ENCODE measurements at regions not wholly inside any gene's neighbourhood (a gene's known extent, or its start where the extent isn't known, plus 50 kb on each side); places are given as distances from the start of the nearest gene placed in this dataset.

- DNase-seq (ENCODE audit: low read depth, low spot score) = no peak
- POLR2A ChIA-PET = no interaction called here
- CTCF ChIA-PET = no interaction called here
- TF ChIP-seq, protein P1, sequence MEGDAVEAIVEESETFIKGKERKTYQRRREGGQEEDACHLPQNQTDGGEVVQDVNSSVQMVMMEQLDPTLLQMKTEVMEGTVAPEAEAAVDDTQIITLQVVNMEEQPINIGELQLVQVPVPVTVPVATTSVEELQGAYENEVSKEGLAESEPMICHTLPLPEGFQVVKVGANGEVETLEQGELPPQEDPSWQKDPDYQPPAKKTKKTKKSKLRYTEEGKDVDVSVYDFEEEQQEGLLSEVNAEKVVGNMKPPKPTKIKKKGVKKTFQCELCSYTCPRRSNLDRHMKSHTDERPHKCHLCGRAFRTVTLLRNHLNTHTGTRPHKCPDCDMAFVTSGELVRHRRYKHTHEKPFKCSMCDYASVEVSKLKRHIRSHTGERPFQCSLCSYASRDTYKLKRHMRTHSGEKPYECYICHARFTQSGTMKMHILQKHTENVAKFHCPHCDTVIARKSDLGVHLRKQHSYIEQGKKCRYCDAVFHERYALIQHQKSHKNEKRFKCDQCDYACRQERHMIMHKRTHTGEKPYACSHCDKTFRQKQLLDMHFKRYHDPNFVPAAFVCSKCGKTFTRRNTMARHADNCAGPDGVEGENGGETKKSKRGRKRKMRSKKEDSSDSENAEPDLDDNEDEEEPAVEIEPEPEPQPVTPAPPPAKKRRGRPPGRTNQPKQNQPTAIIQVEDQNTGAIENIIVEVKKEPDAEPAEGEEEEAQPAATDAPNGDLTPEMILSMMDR (IDR thresholded peaks at IDR 0.05; ENCODE audit: insufficient read depth, low read length, missing control alignments) = no peak
- H3K4me3 ChIP-seq (ENCODE audit: low read depth, low read length) = no peak overlapping the region
Observed at GRCh38 chr5:6193310-6193709, 185.0 kb downstream of the MED10 start.

GRCh38 chr5:6190838-6191237, 187.5 kb downstream of the MED10 start:
- POLR2A ChIA-PET = no interaction called here
- CTCF ChIA-PET = no interaction called here
- DNase-seq (ENCODE audit: low read depth, low spot score) = no peak
- H3K4me3 ChIP-seq (ENCODE audit: low read depth, low read length) = no peak overlapping the region
- TF ChIP-seq, protein P1 (IDR thresholded peaks at IDR 0.05; ENCODE audit: insufficient read depth, low read length, missing control alignments) = no peak

- H3K4me3 ChIP-seq (ENCODE audit: low read depth, low read length) = no peak overlapping the region
- DNase-seq (ENCODE audit: low read depth, low spot score) = no peak
- CTCF ChIA-PET = no interaction called here
- TF ChIP-seq, protein P1 (IDR thresholded peaks at IDR 0.05; ENCODE audit: insufficient read depth, low read length, missing control alignments) = no peak
- POLR2A ChIA-PET = no interaction called here
Observed at GRCh38 chr5:6188976-6189375, 189.4 kb downstream of the MED10 start.

DNA sequence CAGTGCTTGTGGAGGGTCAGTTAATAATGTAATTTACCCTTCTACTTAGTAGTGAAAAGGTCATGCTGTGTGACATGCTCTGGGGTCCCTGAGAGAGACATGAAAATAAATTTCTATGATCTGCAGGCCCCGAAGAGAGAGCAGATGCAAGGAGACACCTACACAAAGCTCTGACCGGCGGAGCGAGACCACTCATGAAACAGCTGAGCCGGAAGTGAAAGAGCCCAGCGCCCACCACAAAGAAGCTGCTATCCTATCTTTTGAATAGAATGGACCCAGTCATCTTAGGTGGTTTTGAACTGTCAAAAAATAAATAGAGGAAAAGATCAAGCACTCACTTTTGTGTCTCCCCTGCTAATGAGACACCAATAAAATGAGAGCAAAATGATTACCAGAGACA, 190.0 kb downstream of the MED10 start:
- POLR2A ChIA-PET = no interaction called here
- TF ChIP-seq, protein P1 (IDR thresholded peaks at IDR 0.05; ENCODE audit: insufficient read depth, low read length, missing control alignments) = no peak
- DNase-seq (ENCODE audit: low read depth, low spot score) = no peak
- no peak overlapping the region for H3K4me3 ChIP-seq (ENCODE audit: low read depth, low read length)
- CTCF ChIA-PET = no interaction called here

DNA sequence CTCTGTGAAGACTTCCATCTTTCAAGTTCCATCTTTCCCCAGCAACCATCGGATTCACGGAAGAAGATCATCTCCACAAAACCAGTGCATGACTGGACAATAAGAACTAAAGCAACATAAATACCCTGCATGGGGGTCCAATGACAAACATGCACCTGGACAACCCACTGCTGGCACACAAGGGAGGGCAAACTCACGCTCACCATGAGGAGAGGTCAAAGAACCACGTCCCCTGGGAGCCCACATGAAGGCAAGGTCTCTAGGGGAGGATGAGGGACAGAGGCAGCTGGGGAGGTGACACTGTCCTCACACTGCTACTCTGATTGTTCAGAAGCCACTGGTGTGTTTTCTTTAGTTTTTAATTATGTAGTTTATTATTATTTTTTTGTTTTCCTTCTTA, 190.8 kb downstream of the MED10 start:
- no peak for DNase-seq (ENCODE audit: low read depth, low spot score)
- ChIA-PET CTCF (no interaction called here), POLR2A (no interaction called here)
- TF ChIP-seq, protein P1 (IDR thresholded peaks at IDR 0.05; ENCODE audit: insufficient read depth, low read length, missing control alignments) = no peak
- no peak overlapping the region for H3K4me3 ChIP-seq (ENCODE audit: low read depth, low read length)

DNA sequence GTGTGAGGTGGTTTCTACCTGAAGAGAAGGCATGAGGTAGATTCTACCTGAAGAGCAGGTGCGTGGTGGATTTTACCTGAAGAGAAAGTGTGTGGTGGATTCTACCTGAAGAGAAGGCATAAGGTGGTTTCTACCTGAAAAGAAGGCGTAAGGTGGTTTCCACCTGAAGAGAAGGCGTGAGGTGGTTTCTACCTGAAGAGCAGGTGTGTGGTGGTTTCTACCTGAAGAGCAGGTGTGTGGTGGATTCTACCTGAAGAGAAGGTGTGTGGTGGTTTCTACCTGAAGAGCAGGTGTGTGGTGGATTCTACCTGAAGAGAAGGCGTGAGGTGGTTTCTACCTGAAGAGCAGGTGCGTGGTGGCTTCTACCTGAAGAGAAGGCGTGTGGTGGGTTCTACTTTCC, 192.8 kb downstream of the MED10 start:
- H3K4me3 ChIP-seq (ENCODE audit: low read depth, low read length) = no peak overlapping the region
- DNase-seq (ENCODE audit: low read depth, low spot score) = no peak
- ChIA-PET CTCF (no interaction called here), POLR2A (no interaction called here)
- TF ChIP-seq, protein P1 (IDR thresholded peaks at IDR 0.05; ENCODE audit: insufficient read depth, low read length, missing control alignments) = no peak

All from AG04449 (cell line).